HG03097 (cell line): ENCODE measurements at regions not wholly inside any gene's neighbourhood (a gene's known extent, or its start where the extent isn't known, plus 50 kb on each side); places are given as distances from the start of the nearest gene placed in this dataset.

ENCODE experiments used
- ATAC-seq: cut with Tn5 transposase; IDR thresholded peaks from one replicate; pipeline ENCODE4 v1.9.1; 2021; ENCODE audit not compliant: unreplicated experiment, low FRiP score

- no peak for ATAC-seq
Measured at GRCh38 chr18:37712776-37713175, 147.2 kb upstream of the CELF4 start.

GRCh38 chr18:37711766-37712505 lies 146.3 kb upstream of the CELF4 start:
- ATAC-seq, result no peak

GRCh38 chr18:37710726-37711125 lies 145.1 kb upstream of the CELF4 start:
- ATAC-seq, result no peak

- ATAC-seq, result no peak
Measured at GRCh38 chr18:37709740-37710139, 144.1 kb upstream of the CELF4 start.

GRCh38 chr18:37705016-37705415 lies 139.4 kb upstream of the CELF4 start:
- no peak for ATAC-seq

GRCh38 chr18:37702841-37703240 lies 137.2 kb upstream of the CELF4 start:
- ATAC-seq, result no peak

- no peak for ATAC-seq
Measured at GRCh38 chr18:37701967-37702366, 136.4 kb upstream of the CELF4 start.

GRCh38 chr18:37698508-37699040 lies 133.0 kb upstream of the CELF4 start:
- ATAC-seq, result no peak

GRCh38 chr18:37694516-37694915 lies 128.9 kb upstream of the CELF4 start:
- no peak for ATAC-seq

- no peak for ATAC-seq
Measured at GRCh38 chr18:37691162-37691561, 125.6 kb upstream of the CELF4 start.

- no peak for ATAC-seq
Measured at GRCh38 chr18:37689841-37690240, 124.2 kb upstream of the CELF4 start.

- ATAC-seq, result no peak
Measured at GRCh38 chr18:37684590-37684989, 119.0 kb upstream of the CELF4 start.

- no peak for ATAC-seq
Measured at GRCh38 chr18:37684183-37684582, 118.6 kb upstream of the CELF4 start.

GRCh38 chr18:37680911-37681310 lies 115.3 kb upstream of the CELF4 start:
- no peak for ATAC-seq

GRCh38 chr18:37676276-37676675 lies 110.7 kb upstream of the CELF4 start:
- ATAC-seq, result no peak

- no peak for ATAC-seq
Measured at GRCh38 chr18:37675699-37676098, 110.1 kb upstream of the CELF4 start.

- ATAC-seq, result no peak
Measured at GRCh38 chr18:37674570-37674969, 109.0 kb upstream of the CELF4 start.

- no peak for ATAC-seq
Measured at GRCh38 chr18:37673671-37674070, 108.1 kb upstream of the CELF4 start.

GRCh38 chr18:37672932-37673595 lies 107.5 kb upstream of the CELF4 start:
- no peak for ATAC-seq

GRCh38 chr18:37672001-37672400 lies 106.4 kb upstream of the CELF4 start:
- ATAC-seq, result no peak

GRCh38 chr18:37671530-37671929 lies 105.9 kb upstream of the CELF4 start:
- ATAC-seq, result no peak

- no peak for ATAC-seq
Measured at GRCh38 chr18:37671119-37671518, 105.5 kb upstream of the CELF4 start.
